GM12891 (cell line): ENCODE measurements at regions not wholly inside any gene's neighbourhood (a gene's known extent, or its start where the extent isn't known, plus 50 kb on each side); places are given as distances from the start of the nearest gene placed in this dataset.

ENCODE experiments used
- PAX5 ChIP-seq: IDR thresholded peaks from 2 replicates; pipeline ENCODE4 v1.6.1; 2011; ENCODE audit warnings: low read length, moderate library complexity, mild to moderate bottlenecking; ENCODE audit not compliant: insufficient read depth, severe bottlenecking
- POLR2A ChIP-seq: IDR thresholded peaks from 2 replicates; pipeline ENCODE4 v1.6.1; 2011; ENCODE audit warnings: low read depth, low read length, control low read depth
- POLR2AphosphoS5 ChIP-seq: IDR thresholded peaks from 2 replicates; pipeline ENCODE4 v1.6.1; 2011; ENCODE audit warnings: low read depth, low read length, control low read depth
- POU2F2 ChIP-seq: IDR thresholded peaks from 2 replicates; pipeline ENCODE4 v1.6.1; 2011; ENCODE audit warnings: low read depth, mild to moderate bottlenecking, control low read depth, low read length, moderate library complexity
- SPI1 ChIP-seq: IDR thresholded peaks from 2 replicates; pipeline ENCODE4 v1.6.1; 2011; ENCODE audit warnings: low read depth, low read length, control low read depth
- TAF1 ChIP-seq: IDR thresholded peaks from 2 replicates; pipeline ENCODE4 v1.6.1; 2011; ENCODE audit warnings: low read depth, low read length, control low read depth

GRCh38 chr4:4780729-4781244 is 78.7 kb upstream of the MSX1 start:
- TF ChIP-seq POLR2A (no peak), TAF1 (no peak), POU2F2 (no peak), POLR2AphosphoS5 (no peak), SPI1 (no peak), PAX5 (no peak)
